Mesendoderm (in vitro differentiated cells): ENCODE measurements at regions not wholly inside any gene's neighbourhood (a gene's known extent, or its start where the extent isn't known, plus 50 kb on each side); places are given as distances from the start of the nearest gene placed in this dataset.
"Not testable (repeated sequence)": the region's sequence is repeated elsewhere in the genome, so short reads cannot be mapped to it uniquely, and the experiment has no call there.

Experiments
- DNase-seq: peaks from one replicate; pipeline ENCODE4 v3.0.0; 2013
- H2AK5ac ChIP-seq: 2 replicates; pipeline ENCODE4 v1.6.1; 2013; ENCODE audit warnings: low read length, inconsistent platforms
- H2BK120ac ChIP-seq: 2 replicates; pipeline ENCODE4 v1.6.1; 2013; ENCODE audit warnings: low read depth, mild to moderate bottlenecking, low read length, moderate library complexity, mixed read lengths
- H2BK15ac ChIP-seq: replicated peaks from 2 replicates; pipeline ENCODE4 v1.6.1; 2013; ENCODE audit warnings: low read depth, mild to moderate bottlenecking, moderate library complexity
- H2BK5ac ChIP-seq: 2 replicates; pipeline ENCODE4 v1.6.1; 2013; ENCODE audit warnings: low read length, inconsistent platforms
- H3K18ac ChIP-seq: 2 replicates; pipeline ENCODE4 v1.6.1; 2013; ENCODE audit warnings: mild to moderate bottlenecking, low read length, mixed read lengths
- H3K23ac ChIP-seq: one replicate; pipeline ENCODE4 v1.6.1; 2013; ENCODE audit warnings: low read length
- H3K27ac ChIP-seq: 2 replicates; pipeline ENCODE4 v1.5.1; 2013; ENCODE audit warnings: low read depth, mild to moderate bottlenecking, inconsistent platforms, low read length, moderate library complexity
- H3K27me3 ChIP-seq: 2 replicates; pipeline ENCODE4 v1.6.1; 2013; ENCODE audit warnings: low read length, control low read depth, mild to moderate bottlenecking, inconsistent platforms; ENCODE audit not compliant: insufficient read depth, poor library complexity
- H3K36me3 ChIP-seq: 2 replicates; pipeline ENCODE4 v1.6.1; 2013; ENCODE audit warnings: low read length, inconsistent platforms; ENCODE audit not compliant: control insufficient read depth, insufficient read depth
- H3K4ac ChIP-seq: one replicate; pipeline ENCODE4 v1.6.1; 2013; ENCODE audit warnings: low read depth, mild to moderate bottlenecking, low read length, moderate library complexity
- H3K4me1 ChIP-seq: 2 replicates; pipeline ENCODE4 v1.6.1; 2013; ENCODE audit warnings: low read depth, low read length, inconsistent platforms; ENCODE audit not compliant: control insufficient read depth
- H3K4me2 ChIP-seq: 2 replicates; pipeline ENCODE4 v1.6.1; 2013; ENCODE audit warnings: low read length
- H3K4me3 ChIP-seq: 2 replicates; pipeline ENCODE4 v1.5.1; 2013; ENCODE audit warnings: mild to moderate bottlenecking, low read length
- H3K56ac ChIP-seq: one replicate; pipeline ENCODE4 v1.6.1; 2013; ENCODE audit warnings: low read length
- H3K79me1 ChIP-seq: 2 replicates; pipeline ENCODE4 v1.6.1; 2013; ENCODE audit warnings: low read length, inconsistent platforms
- H3K79me2 ChIP-seq: 2 replicates; pipeline ENCODE4 v1.6.1; 2013; ENCODE audit warnings: mild to moderate bottlenecking, low read length; ENCODE audit not compliant: control insufficient read depth, insufficient read depth
- H3K9ac ChIP-seq: 2 replicates; pipeline ENCODE4 v1.6.1; 2013; ENCODE audit warnings: low read length, inconsistent platforms
- H4K5ac ChIP-seq: one replicate; pipeline ENCODE4 v1.6.1; 2013; ENCODE audit warnings: low read length
- H4K8ac ChIP-seq: one replicate; pipeline ENCODE4 v1.6.1; 2013; ENCODE audit warnings: low read depth, mild to moderate bottlenecking, control low read depth, low read length, moderate library complexity
- WGBS: extraction: QIAGEN DNeasy Blood & Tissue Kit; methylation state at CpG from one replicate; pipeline ENCODE4 v1.1.7; 2013; ENCODE audit warnings: low lambda C conversion rate, missing lambda C conversion rate; ENCODE audit not compliant: insufficient coverage; ENCODE audit errors: extremely low coverage; 5-methylcytosine and 5-hydroxymethylcytosine counted together

GRCh38 chr5:163260471-163260870 lies 176.9 kb upstream of the CCNG1 start:
- no peak overlapping the region for H3K23ac ChIP-seq
- no peak for DNase-seq
- H2BK120ac ChIP-seq: no peak overlapping the region
- no peak overlapping the region for H4K8ac ChIP-seq
- H3K4me1 ChIP-seq: no peaks in the 10 kb centered on the region
- H3K27me3 ChIP-seq: no peaks in the 10 kb centered on the region
- H3K79me2 ChIP-seq: no peaks in the 10 kb centered on the region
- H4K5ac ChIP-seq: no peak overlapping the region
- WGBS: no CpG with 5 or more reads among the region's 2 CpGs
- H3K4me2 ChIP-seq: no peak overlapping the region
- no peak overlapping the region for H3K18ac ChIP-seq
- H3K4me3 ChIP-seq: no peak overlapping the region
- H2BK15ac ChIP-seq: no peak overlapping the region
- H3K27ac ChIP-seq: no peak overlapping the region
- H3K36me3 ChIP-seq: no peaks in the 10 kb centered on the region
- no peak overlapping the region for H3K9ac ChIP-seq
- no peak overlapping the region for H2BK5ac ChIP-seq
- H3K56ac ChIP-seq: no peak overlapping the region
- H3K79me1 ChIP-seq: no peaks in the 10 kb centered on the region
- H2AK5ac ChIP-seq: no peak overlapping the region
- no peak overlapping the region for H3K4ac ChIP-seq

- H3K4me2 ChIP-seq: no peak overlapping the region
- no peak overlapping the region for H3K27ac ChIP-seq
- no peak overlapping the region for H4K5ac ChIP-seq
- no peak overlapping the region for H2BK120ac ChIP-seq
- no peak overlapping the region for H2BK5ac ChIP-seq
- no peak overlapping the region for H3K4ac ChIP-seq
- WGBS: no CpG with 5 or more reads among the region's 1 CpG
- no peaks in the 10 kb centered on the region for H3K79me1 ChIP-seq
- H3K56ac ChIP-seq: no peak overlapping the region
- no peak overlapping the region for H3K4me3 ChIP-seq
- H3K4me1 ChIP-seq: no peaks in the 10 kb centered on the region
- H3K18ac ChIP-seq: no peak overlapping the region
- no peak overlapping the region for H2AK5ac ChIP-seq
- no peaks in the 10 kb centered on the region for H3K79me2 ChIP-seq
- H2BK15ac ChIP-seq: no peak overlapping the region
- no peak overlapping the region for H4K8ac ChIP-seq
- H3K27me3 ChIP-seq: no peaks in the 10 kb centered on the region
- no peak overlapping the region for H3K9ac ChIP-seq
- no peak for DNase-seq
- H3K36me3 ChIP-seq: no peaks in the 10 kb centered on the region
- H3K23ac ChIP-seq: no peak overlapping the region
These were observed 176.4 kb upstream of the CCNG1 start for GRCh38 chr5:163260961-163261360.

GRCh38 chr5:163261647-163262269 lies 175.6 kb upstream of the CCNG1 start:
- Histone ChIP-seq H3K23ac (no peak overlapping the region), H3K56ac (no peak overlapping the region), H3K4me1 (no peaks in the 10 kb centered on the region), H3K27ac (no peak overlapping the region), H2BK5ac (no peak overlapping the region), H3K4me3 (no peak overlapping the region), H3K27me3 (no peaks in the 10 kb centered on the region), H4K5ac (no peak overlapping the region), H3K79me1 (no peaks in the 10 kb centered on the region), H4K8ac (no peak overlapping the region), H3K4me2 (no peak overlapping the region), H3K79me2 (no peaks in the 10 kb centered on the region), H2BK15ac (no peak overlapping the region), H3K18ac (no peak overlapping the region), H3K36me3 (no peaks in the 10 kb centered on the region), H3K4ac (no peak overlapping the region), H2AK5ac (no peak overlapping the region), H2BK120ac (no peak overlapping the region), H3K9ac (no peak overlapping the region)
- DNase-seq: no peak
- no CpG with 5 or more reads among the region's 5 CpGs for WGBS

- H4K8ac ChIP-seq, H2BK5ac ChIP-seq, H3K9ac ChIP-seq, H3K79me2 ChIP-seq, H3K4me1 ChIP-seq, H3K23ac ChIP-seq, H2BK15ac ChIP-seq, H3K4ac ChIP-seq, H3K56ac ChIP-seq, H4K5ac ChIP-seq, H3K27ac ChIP-seq, H3K4me2 ChIP-seq, DNase-seq, H3K36me3 ChIP-seq, H3K18ac ChIP-seq, H3K79me1 ChIP-seq, H3K27me3 ChIP-seq, H2AK5ac ChIP-seq, H3K4me3 ChIP-seq, H2BK120ac ChIP-seq: not testable (repeated sequence)
- no CpG with 5 or more reads among the region's 5 CpGs for WGBS
These were observed 171.1 kb upstream of the CCNG1 start for GRCh38 chr5:163266249-163266648.

GRCh38 chr5:163269624-163270023 lies 167.8 kb upstream of the CCNG1 start:
- H3K36me3 ChIP-seq: no peaks in the 10 kb centered on the region
- no peak overlapping the region for H3K4ac ChIP-seq
- no peaks in the 10 kb centered on the region for H3K4me1 ChIP-seq
- no peak overlapping the region for H3K9ac ChIP-seq
- H3K18ac ChIP-seq: no peak overlapping the region
- no peak overlapping the region for H3K4me3 ChIP-seq
- no peak overlapping the region for H3K27ac ChIP-seq
- H4K5ac ChIP-seq: no peak overlapping the region
- H2BK120ac ChIP-seq: no peak overlapping the region
- H3K79me1 ChIP-seq: no peaks in the 10 kb centered on the region
- peak overlapping the region; percentile 43 for H3K56ac ChIP-seq
- no peaks in the 10 kb centered on the region for H3K27me3 ChIP-seq
- no peak overlapping the region for H2AK5ac ChIP-seq
- no peak overlapping the region for H3K23ac ChIP-seq
- H3K4me2 ChIP-seq: no peak overlapping the region
- DNase-seq: peak; percentile 66
- H4K8ac ChIP-seq: no peak overlapping the region
- no peak overlapping the region for H2BK5ac ChIP-seq
- H3K79me2 ChIP-seq: no peaks in the 10 kb centered on the region
- no peak overlapping the region for H2BK15ac ChIP-seq

- no peak for DNase-seq
- Histone ChIP-seq H3K27me3 (no peaks in the 10 kb centered on the region), H3K4me2 (no peak overlapping the region), H3K4me1 (no peaks in the 10 kb centered on the region), H4K8ac (no peak overlapping the region), H2AK5ac (no peak overlapping the region), H2BK15ac (no peak overlapping the region), H3K4ac (no peak overlapping the region), H3K18ac (no peak overlapping the region), H3K36me3 (no peaks in the 10 kb centered on the region), H3K4me3 (no peak overlapping the region), H2BK120ac (no peak overlapping the region), H3K23ac (no peak overlapping the region), H3K79me2 (no peaks in the 10 kb centered on the region), H3K9ac (no peak overlapping the region), H3K27ac (no peak overlapping the region), H4K5ac (no peak overlapping the region), H3K56ac (no peak overlapping the region), H2BK5ac (no peak overlapping the region), H3K79me1 (no peaks in the 10 kb centered on the region)
- WGBS: no CpG with 5 or more reads among the region's 5 CpGs
These were observed 160.9 kb upstream of the CCNG1 start for GRCh38 chr5:163276466-163276865.
